ENCODE measurements at regions not wholly inside any gene's neighbourhood (a gene's known extent, or its start where the extent isn't known, plus 50 kb on each side); places are given as distances from the start of the nearest gene placed in this dataset.
A peak's percentile ranks its signal among the peaks of the same experiment; 100 is the strongest.

- peaks cover 7% of the 10 kb centered on the region for H3K4me1 ChIP-seq (ENCODE audit: control insufficient read depth, insufficient read depth, low read length, unreplicated experiment)
- peak overlapping the region; percentile 82 for H2AFZ ChIP-seq (ENCODE audit: low read length, unreplicated experiment)
- H3K36me3 ChIP-seq (ENCODE audit: insufficient read depth, low read length): no peaks in the 10 kb centered on the region
- no peaks in the 10 kb centered on the region for H3K79me2 ChIP-seq (ENCODE audit: control insufficient read depth, insufficient read depth, low read length, unreplicated experiment)
- H3K4me3 ChIP-seq (ENCODE audit: low read depth, low read length): peak overlapping the region; percentile 35
- no peaks in the 10 kb centered on the region for H3K27me3 ChIP-seq (ENCODE audit: insufficient read depth, low read length)
- H3K27ac ChIP-seq (ENCODE audit: low read depth, low read length): no peak overlapping the region
Observed at GRCh38 chr13:73141292-73141771, 82.5 kb downstream of the KLF5 start.

DNA sequence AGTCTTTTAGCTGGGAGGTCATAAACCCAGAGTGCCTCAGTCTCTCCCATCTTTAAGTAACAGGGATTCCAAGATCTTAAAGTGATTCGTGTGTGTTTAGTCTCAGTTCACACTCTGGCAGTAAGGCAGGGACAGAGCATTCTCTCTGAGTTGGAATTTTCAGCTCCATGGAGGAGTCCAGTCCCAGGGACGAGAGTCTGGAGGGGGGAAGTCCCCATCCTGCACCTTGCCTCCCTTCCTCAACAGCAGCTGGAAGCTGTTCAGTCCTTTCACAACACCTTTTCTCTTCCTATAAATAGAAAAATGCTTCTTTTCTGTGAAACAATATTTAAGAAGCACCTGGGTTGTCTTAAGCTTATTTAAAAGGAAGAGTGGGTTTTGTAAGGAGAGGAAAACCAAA lies 82.0 kb downstream of the KLF5 start:
- H2AFZ ChIP-seq (ENCODE audit: low read length, unreplicated experiment): peak overlapping the region; percentile 28

GRCh38 chr13:73138638-73139491 lies 80.1 kb downstream of the KLF5 start:
- Histone ChIP-seq H2AFZ (ENCODE audit: low read length, unreplicated experiment) (no peak overlapping the region), H3K4me1 (ENCODE audit: control insufficient read depth, insufficient read depth, low read length, unreplicated experiment) (peaks cover 7% of the 10 kb centered on the region), H3K27ac (ENCODE audit: low read depth, low read length) (no peak overlapping the region; the same call in 1 of the 2 replicates), H3K36me3 (ENCODE audit: insufficient read depth, low read length) (no peaks in the 10 kb centered on the region), H3K4me3 (ENCODE audit: low read depth, low read length) (no peak overlapping the region), H3K79me2 (ENCODE audit: control insufficient read depth, insufficient read depth, low read length, unreplicated experiment) (no peaks in the 10 kb centered on the region), H3K27me3 (ENCODE audit: insufficient read depth, low read length) (no peaks in the 10 kb centered on the region)

More for the DNA sequence above, 82.0 kb downstream of the KLF5 start:
- Histone ChIP-seq H3K36me3 (ENCODE audit: insufficient read depth, low read length) (no peaks in the 10 kb centered on the region), H3K4me1 (ENCODE audit: control insufficient read depth, insufficient read depth, low read length, unreplicated experiment) (peaks cover 7% of the 10 kb centered on the region), H3K27ac (ENCODE audit: low read depth, low read length) (no peak overlapping the region), H3K27me3 (ENCODE audit: insufficient read depth, low read length) (no peaks in the 10 kb centered on the region), H3K79me2 (ENCODE audit: control insufficient read depth, insufficient read depth, low read length, unreplicated experiment) (no peaks in the 10 kb centered on the region), H3K4me3 (ENCODE audit: low read depth, low read length) (no peak overlapping the region)

DNA sequence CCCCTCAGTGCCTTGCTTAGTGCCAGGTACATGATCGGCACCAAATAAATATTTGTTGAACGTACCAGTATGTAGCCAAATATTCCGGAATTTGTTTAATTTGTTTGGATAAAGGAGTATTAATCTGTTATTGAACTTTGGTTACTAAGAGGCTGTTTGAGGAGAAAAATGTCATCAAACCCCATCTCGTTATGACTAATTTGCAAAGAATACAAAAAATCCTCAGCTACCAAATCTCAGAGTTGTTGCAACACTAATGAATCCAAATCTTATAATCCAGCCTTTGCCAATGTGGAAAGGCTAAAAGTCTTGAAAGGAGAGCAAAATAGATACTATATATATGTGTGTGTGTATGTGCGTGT lies 79.5 kb downstream of the KLF5 start:
- Histone ChIP-seq H3K36me3 (ENCODE audit: insufficient read depth, low read length) (no peaks in the 10 kb centered on the region), H3K4me3 (ENCODE audit: low read depth, low read length) (no peak overlapping the region), H3K79me2 (ENCODE audit: control insufficient read depth, insufficient read depth, low read length, unreplicated experiment) (no peaks in the 10 kb centered on the region), H3K4me1 (ENCODE audit: control insufficient read depth, insufficient read depth, low read length, unreplicated experiment) (peaks cover 7% of the 10 kb centered on the region), H2AFZ (ENCODE audit: low read length, unreplicated experiment) (no peak overlapping the region), H3K27ac (ENCODE audit: low read depth, low read length) (no peak overlapping the region; the same call in 1 of the 2 replicates), H3K27me3 (ENCODE audit: insufficient read depth, low read length) (no peaks in the 10 kb centered on the region)

GRCh38 chr13:73136776-73137175 lies 78.0 kb downstream of the KLF5 start:
- Histone ChIP-seq H3K4me3 (ENCODE audit: low read depth, low read length) (no peak overlapping the region), H3K27me3 (ENCODE audit: insufficient read depth, low read length) (no peaks in the 10 kb centered on the region), H3K79me2 (ENCODE audit: control insufficient read depth, insufficient read depth, low read length, unreplicated experiment) (no peaks in the 10 kb centered on the region), H3K4me1 (ENCODE audit: control insufficient read depth, insufficient read depth, low read length, unreplicated experiment) (peaks cover 7% of the 10 kb centered on the region), H2AFZ (ENCODE audit: low read length, unreplicated experiment) (no peak overlapping the region), H3K36me3 (ENCODE audit: insufficient read depth, low read length) (no peaks in the 10 kb centered on the region), H3K27ac (ENCODE audit: low read depth, low read length) (no peak overlapping the region)

DNA sequence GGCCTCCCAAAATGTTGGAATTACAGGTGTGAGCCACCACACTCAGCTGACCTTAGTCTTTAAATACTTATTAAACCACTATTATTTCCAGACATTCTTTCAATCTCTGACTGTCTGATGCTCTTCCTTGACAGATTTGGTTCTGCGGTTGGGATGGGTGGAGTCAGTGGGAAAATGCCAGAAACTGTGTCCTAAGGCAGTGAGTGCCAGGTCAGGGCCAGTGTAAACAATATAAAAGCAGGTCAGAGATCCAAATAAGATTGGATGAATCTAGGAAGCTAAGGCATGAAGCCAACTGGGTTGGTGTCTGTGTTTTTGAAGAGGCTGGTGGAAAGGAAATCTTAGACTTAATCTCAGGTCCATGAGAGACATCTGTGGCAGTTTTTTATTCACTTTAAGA lies 74.7 kb downstream of the KLF5 start:
- no peaks in the 10 kb centered on the region for H3K79me2 ChIP-seq (ENCODE audit: control insufficient read depth, insufficient read depth, low read length, unreplicated experiment)
- no peak overlapping the region for H3K27ac ChIP-seq (ENCODE audit: low read depth, low read length)
- H3K4me3 ChIP-seq (ENCODE audit: low read depth, low read length): no peak overlapping the region
- H2AFZ ChIP-seq (ENCODE audit: low read length, unreplicated experiment): no peak overlapping the region
- H3K36me3 ChIP-seq (ENCODE audit: insufficient read depth, low read length): no peaks in the 10 kb centered on the region
- H3K4me1 ChIP-seq (ENCODE audit: control insufficient read depth, insufficient read depth, low read length, unreplicated experiment): no peaks in the 10 kb centered on the region
- H3K27me3 ChIP-seq (ENCODE audit: insufficient read depth, low read length): no peaks in the 10 kb centered on the region

- no peaks in the 10 kb centered on the region for H3K4me1 ChIP-seq (ENCODE audit: control insufficient read depth, insufficient read depth, low read length, unreplicated experiment)
- H3K79me2 ChIP-seq (ENCODE audit: control insufficient read depth, insufficient read depth, low read length, unreplicated experiment): no peaks in the 10 kb centered on the region
- no peaks in the 10 kb centered on the region for H3K27me3 ChIP-seq (ENCODE audit: insufficient read depth, low read length)
- no peak overlapping the region for H2AFZ ChIP-seq (ENCODE audit: low read length, unreplicated experiment)
- H3K36me3 ChIP-seq (ENCODE audit: insufficient read depth, low read length): no peaks in the 10 kb centered on the region
- H3K27ac ChIP-seq (ENCODE audit: low read depth, low read length): no peak overlapping the region
- no peak overlapping the region for H3K4me3 ChIP-seq (ENCODE audit: low read depth, low read length)
Observed at GRCh38 chr13:73131247-73131646, 72.4 kb downstream of the KLF5 start.

GRCh38 chr13:73129023-73129422 lies 70.2 kb downstream of the KLF5 start:
- no peaks in the 10 kb centered on the region for H3K36me3 ChIP-seq (ENCODE audit: insufficient read depth, low read length)
- H2AFZ ChIP-seq (ENCODE audit: low read length, unreplicated experiment): no peak overlapping the region
- H3K27me3 ChIP-seq (ENCODE audit: insufficient read depth, low read length): no peaks in the 10 kb centered on the region
- no peaks in the 10 kb centered on the region for H3K79me2 ChIP-seq (ENCODE audit: control insufficient read depth, insufficient read depth, low read length, unreplicated experiment)
- H3K27ac ChIP-seq (ENCODE audit: low read depth, low read length): no peak overlapping the region
- no peaks in the 10 kb centered on the region for H3K4me1 ChIP-seq (ENCODE audit: control insufficient read depth, insufficient read depth, low read length, unreplicated experiment)
- no peak overlapping the region for H3K4me3 ChIP-seq (ENCODE audit: low read depth, low read length)
